ENCODE measurements at regions not wholly inside any gene's neighbourhood (a gene's known extent, or its start where the extent isn't known, plus 50 kb on each side); places are given as distances from the start of the nearest gene placed in this dataset.

GRCh38 chr2:180358458-180358857, 351.4 kb upstream of the CWC22 start:
- no peaks in the 10 kb centered on the region for H3K4me1 ChIP-seq (ENCODE audit: control insufficient read depth, insufficient read depth, low read length)
- in situ Hi-C loops (cut with MboI; ENCODE audit: low sequenced_read_pairs), result no loop called here
- TF ChIP-seq CTCF (conservative IDR thresholded peaks at IDR 0.05; ENCODE audit: low read depth, low read length), result no peak
- no peak for TF ChIP-seq POLR2A (IDR thresholded peaks at IDR 0.05; ENCODE audit: low read depth, low read length)
- no peak for TF ChIP-seq RFX5 (IDR thresholded peaks at IDR 0.05; ENCODE audit: low read depth, low read length)
- TF ChIP-seq MAZ (IDR thresholded peaks at IDR 0.05; ENCODE audit: borderline replicate concordance, low read depth, low read length), result no peak
- TF ChIP-seq MAFK (IDR thresholded peaks at IDR 0.05; ENCODE audit: low read depth, low read length), result no peak
- no peak for TF ChIP-seq CEBPB (IDR thresholded peaks at IDR 0.05; ENCODE audit: low read depth, low read length)
- TF ChIP-seq RAD21 (IDR thresholded peaks at IDR 0.05; ENCODE audit: low read length), result no peak
- TF ChIP-seq NFE2L2 (IDR thresholded peaks at IDR 0.05; ENCODE audit: low read depth, low read length), result no peak
- no peak for TF ChIP-seq ELK1 (IDR thresholded peaks at IDR 0.05; ENCODE audit: borderline replicate concordance, low read depth, low read length)
- TF ChIP-seq CHD1 (IDR thresholded peaks at IDR 0.05; ENCODE audit: low read depth, low read length), result no peak
- TF ChIP-seq MXI1 (IDR thresholded peaks at IDR 0.05; ENCODE audit: borderline replicate concordance, low read depth, low read length), result no peak

More at GRCh38 chr2:180358458-180358857, 351.4 kb upstream of the CWC22 start:
- Histone ChIP-seq H3K9ac (ENCODE audit: low read depth, low read length) (no peak overlapping the region), H3K23ac (ENCODE audit: low read depth, low read length) (no peak overlapping the region), H3K14ac (replicated peaks; ENCODE audit: low read depth, low read length) (no peak overlapping the region), H3K18ac (ENCODE audit: low read depth, low read length) (no peak overlapping the region), H3K27ac (ENCODE audit: insufficient read depth, low read length) (no peak overlapping the region), H3K27me3 (ENCODE audit: control insufficient read depth, insufficient read depth, low read length) (no peaks in the 10 kb centered on the region), H3K4me3 (ENCODE audit: insufficient read depth, low read depth, low read length) (no peak overlapping the region), H2AFZ (replicated peaks; ENCODE audit: low read length, poor library complexity) (no peak overlapping the region), H3K9me3 (ENCODE audit: control insufficient read depth, insufficient read depth, low read length) (no peaks in the 10 kb centered on the region), H2BK120ac (ENCODE audit: low read depth, low read length) (no peak overlapping the region), H4K5ac (ENCODE audit: low read depth, low read length) (no peak overlapping the region), H4K8ac (ENCODE audit: low read depth in 2 of 2, low read length in 2 of 2) (no peak overlapping the region), H2AK5ac (ENCODE audit: low read depth, low read length) (no peak overlapping the region), H3K4me2 (ENCODE audit: low read depth, low read length) (no peak overlapping the region), H2BK5ac (ENCODE audit: low read depth, low read length, poor library complexity, severe bottlenecking) (no peak overlapping the region), H2BK15ac (ENCODE audit: low read depth, low read length) (no peak overlapping the region), H3K9me1 (ENCODE audit: insufficient read depth, low read length) (no peaks in the 10 kb centered on the region), H4K91ac (ENCODE audit: insufficient read depth, low read depth, low read length) (no peak overlapping the region), H2AK9ac (replicated peaks; ENCODE audit: low read depth, low read length, poor library complexity) (peak overlapping the region; percentile 42), H4K20me1 (ENCODE audit: insufficient read depth, low read length) (no peaks in the 10 kb centered on the region), H3K4ac (ENCODE audit: low read depth, low read length) (no peak overlapping the region), H3K36me3 (ENCODE audit: control insufficient read depth, insufficient read depth, low read length) (no peaks in the 10 kb centered on the region), H3K56ac (ENCODE audit: extremely low read depth, insufficient read depth, low read length) (no peak overlapping the region), H2BK20ac (ENCODE audit: low read depth, low read length) (no peak overlapping the region), H3K79me1 (ENCODE audit: low read depth in 1 of 2, low read length in 2 of 2) (no peaks in the 10 kb centered on the region)
- intact Hi-C loops (cut with micrococcal nuclease) (no loop called here), dilution Hi-C loops (cut with HindIII; ENCODE audit: low sequenced_read_pairs, unreplicated experiment) (no loop called here)
- no TSS peak for BruUV-seq (replicated peaks)
- DNase-seq (no peak), ATAC-seq (ENCODE audit: low read depth) (no peak)
- WGBS, 2 experiments (ENCODE audit: extremely low coverage in 2 of 2, insufficient read length in 1 of 2), result no CpG with 5 or more reads among the region's 2 CpGs
- ChIA-PET CTCF (interaction anchor here (0.6 kb wide), 1 partner anchor 92 kb away, joined by 3 read pairs; no protein-coding TSS in a partner anchor), POLR2A (ENCODE audit: unreplicated experiment) (no interaction called here)
